PC-9 (cell line): ENCODE measurements at regions not wholly inside any gene's neighbourhood (a gene's known extent, or its start where the extent isn't known, plus 50 kb on each side); places are given as distances from the start of the nearest gene placed in this dataset.

Source experiments
- CTCF ChIP-seq: fragments of 200-600 bp; sonication (generic); conservative IDR thresholded peaks from 2 replicates; pipeline ENCODE4 v1.6.1; 2017; ENCODE audit warnings: mixed run types, antibody characterized with exemption, mild to moderate bottlenecking, moderate library complexity
- EZH2 ChIP-seq: fragments of 200-600 bp; sonication (generic); IDR thresholded peaks from 2 replicates; pipeline ENCODE4 v1.8.0; 2017; ENCODE audit warnings: antibody characterized with exemption, low read depth

- TF ChIP-seq CTCF: no peak
- no peak for TF ChIP-seq EZH2
Observed at GRCh38 chr9:115378758-115379157, 260.8 kb upstream of the TNC start.
